GM19324 (cell line): ENCODE measurements at regions not wholly inside any gene's neighbourhood (a gene's known extent, or its start where the extent isn't known, plus 50 kb on each side); places are given as distances from the start of the nearest gene placed in this dataset.

ENCODE experiments used
- ATAC-seq: cut with Tn5 transposase; IDR thresholded peaks from one replicate; pipeline ENCODE4 v1.9.1; 2021; ENCODE audit warnings: mild to moderate bottlenecking, moderate library complexity; ENCODE audit not compliant: unreplicated experiment, low FRiP score

DNA sequence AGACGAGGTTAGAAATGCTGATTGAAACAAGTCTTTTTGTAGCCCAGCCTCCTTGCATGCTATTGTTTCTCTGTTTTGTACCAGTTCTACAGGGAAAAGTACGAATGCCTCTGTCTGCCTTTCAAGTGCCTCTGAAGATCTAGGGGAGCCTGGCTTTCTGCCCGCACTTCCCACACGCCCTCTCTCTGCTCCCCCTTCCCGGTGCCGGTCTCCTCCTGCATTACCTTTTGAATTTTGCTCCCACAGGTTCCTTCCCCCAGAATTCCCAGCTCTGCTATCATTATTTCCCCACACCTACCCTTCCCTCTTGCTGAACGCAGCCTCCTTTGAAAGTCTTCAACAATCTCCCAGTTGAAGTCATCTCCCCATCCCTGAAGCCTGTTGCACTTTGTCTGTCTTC lies 689.7 kb downstream of the BCL11B start:
- no peak for ATAC-seq

DNA sequence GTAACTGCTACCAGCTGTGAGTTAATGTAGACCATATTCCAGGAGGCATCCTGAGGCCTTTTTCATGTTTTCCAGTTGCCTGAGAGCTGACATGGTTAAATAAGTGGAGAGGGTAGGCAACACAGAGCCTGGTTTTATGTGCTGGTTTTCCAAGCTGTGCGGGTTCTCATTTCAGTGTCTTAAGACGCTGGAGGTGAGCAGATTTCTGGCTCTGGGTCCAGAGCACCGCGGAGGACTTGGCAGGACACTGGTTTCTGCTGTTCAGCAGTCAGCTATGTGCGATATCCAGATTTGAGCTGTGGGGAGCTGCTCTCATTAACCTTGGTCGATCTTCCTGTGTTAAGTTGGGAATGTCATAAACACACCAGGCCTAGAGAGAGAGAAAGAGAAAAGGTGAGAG lies 680.8 kb downstream of the BCL11B start:
- ATAC-seq, result no peak

DNA sequence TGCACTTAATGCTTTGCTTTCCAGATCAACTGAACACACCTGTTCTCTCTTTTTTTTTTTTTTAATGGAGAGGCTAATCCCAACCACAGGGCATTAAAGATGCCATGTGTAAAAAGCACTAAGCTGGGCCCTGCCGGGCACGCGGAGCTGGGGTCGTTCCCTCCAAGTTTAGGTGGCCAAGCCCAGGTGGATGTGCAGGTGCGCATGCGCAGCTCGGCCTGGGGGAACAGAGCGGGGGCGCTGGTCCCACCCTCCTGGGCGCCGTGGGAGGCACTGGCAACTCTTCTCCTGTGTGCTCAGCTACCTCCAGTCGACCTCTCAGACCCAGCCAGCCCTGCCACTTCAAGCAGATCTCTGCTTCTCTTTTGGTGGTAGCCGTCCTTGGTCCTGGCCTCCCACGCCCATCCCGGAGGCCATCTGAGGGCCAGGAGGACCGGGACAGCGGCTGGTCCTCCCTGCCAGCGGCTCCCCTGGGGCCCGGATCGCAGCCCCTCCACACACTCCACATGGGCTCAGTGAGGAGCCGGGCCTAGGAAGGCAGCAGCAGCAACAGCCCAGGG lies 679.3 kb downstream of the BCL11B start:
- ATAC-seq, result no peak

DNA sequence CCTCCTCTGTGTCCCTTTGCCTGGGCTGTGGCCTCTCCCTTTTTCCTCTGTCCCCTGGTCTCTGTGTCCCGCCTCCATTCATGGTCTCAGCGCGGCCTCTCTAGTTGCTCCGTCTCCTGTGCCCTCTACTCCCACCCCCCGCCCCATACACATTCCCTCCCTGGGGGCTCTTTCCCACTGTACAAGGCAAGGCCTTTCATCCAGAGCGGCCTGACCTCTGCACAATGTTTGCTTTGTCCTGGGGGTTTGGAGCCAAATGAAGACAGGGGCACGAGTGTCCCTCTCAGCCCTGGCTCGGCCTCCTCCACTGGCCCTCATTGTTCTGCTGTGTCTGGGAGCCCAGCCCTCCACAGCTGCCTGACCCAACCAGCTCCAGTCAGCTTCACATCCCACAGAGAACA lies 678.6 kb downstream of the BCL11B start:
- no peak for ATAC-seq

DNA sequence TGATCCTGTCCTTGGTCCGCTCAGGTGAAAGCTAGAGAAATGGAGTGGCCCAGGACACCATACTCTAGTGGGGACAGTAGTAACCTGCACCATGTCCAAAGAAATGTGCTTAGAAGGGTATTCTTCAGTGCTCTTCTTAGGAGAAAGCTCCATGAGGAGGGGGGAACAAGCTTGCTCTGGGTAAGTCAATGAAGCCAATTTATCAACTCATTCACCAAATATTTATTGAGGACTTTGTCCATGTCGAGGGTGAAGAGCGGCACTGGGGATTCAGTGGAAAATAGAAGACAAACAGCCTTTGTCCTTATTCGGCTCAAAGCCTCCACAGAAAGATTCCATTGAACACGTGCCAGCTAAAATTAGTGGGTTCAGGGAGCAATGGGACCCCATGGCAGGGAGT lies 677.8 kb downstream of the BCL11B start:
- ATAC-seq, result no peak

DNA sequence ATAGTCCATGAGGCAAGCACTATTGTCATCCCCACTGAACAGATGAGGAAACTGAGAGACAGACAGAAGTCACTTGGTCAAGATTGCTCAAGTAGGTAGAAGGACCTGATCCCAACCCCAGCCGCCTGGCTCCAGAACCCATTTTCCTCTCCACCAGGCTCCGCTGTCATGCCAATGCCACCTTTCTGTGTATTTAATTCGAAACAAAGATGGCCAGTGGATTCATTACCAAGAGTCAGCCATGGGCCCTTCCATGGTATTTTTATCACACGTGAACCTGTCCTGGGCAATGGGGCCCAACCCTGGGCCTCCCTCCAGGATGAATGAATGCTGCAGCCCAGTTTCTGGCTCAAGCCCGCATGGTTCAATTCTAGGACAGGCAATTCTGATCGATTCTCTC lies 673.4 kb downstream of the BCL11B start:
- ATAC-seq, result no peak

DNA sequence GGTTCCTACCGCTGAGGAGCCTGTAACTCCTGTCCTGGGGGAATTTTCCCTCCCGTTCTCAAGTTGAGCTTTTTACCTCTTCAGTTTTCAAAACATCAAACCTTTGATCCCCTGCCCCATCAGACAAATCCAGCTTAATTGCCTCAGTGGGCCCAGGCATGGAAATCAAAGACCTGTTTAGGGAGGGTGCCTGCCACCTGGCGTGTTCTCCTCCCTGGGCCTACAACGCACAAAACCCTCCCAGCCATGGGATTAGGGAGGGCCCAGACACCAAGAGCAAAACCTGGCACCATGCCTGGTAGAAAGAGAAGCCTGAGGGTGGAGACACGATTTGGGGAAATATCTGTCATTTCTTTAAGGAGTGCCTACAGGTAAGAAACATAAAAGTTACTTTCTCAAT lies 672.9 kb downstream of the BCL11B start:
- ATAC-seq, result no peak

DNA sequence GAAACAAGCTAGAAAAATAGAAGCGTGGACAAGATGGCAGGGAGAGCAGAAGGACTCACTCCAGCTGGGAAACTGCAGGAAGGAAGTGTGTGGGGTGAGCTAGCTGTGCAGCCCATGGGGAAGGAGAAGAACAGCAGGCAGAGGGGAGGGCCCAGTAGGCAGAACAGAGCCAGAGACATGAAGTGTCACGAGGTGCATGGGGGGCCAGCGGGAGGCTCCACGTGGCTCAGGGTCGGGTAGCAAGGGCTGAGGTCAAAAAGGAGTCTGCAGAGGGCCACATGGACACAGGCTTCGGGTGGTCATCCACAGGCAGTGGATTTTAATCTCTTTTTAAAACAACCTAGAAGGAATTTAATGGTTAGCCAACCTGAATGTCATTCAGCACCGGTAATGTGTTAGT lies 669.0 kb downstream of the BCL11B start:
- ATAC-seq, result no peak

DNA sequence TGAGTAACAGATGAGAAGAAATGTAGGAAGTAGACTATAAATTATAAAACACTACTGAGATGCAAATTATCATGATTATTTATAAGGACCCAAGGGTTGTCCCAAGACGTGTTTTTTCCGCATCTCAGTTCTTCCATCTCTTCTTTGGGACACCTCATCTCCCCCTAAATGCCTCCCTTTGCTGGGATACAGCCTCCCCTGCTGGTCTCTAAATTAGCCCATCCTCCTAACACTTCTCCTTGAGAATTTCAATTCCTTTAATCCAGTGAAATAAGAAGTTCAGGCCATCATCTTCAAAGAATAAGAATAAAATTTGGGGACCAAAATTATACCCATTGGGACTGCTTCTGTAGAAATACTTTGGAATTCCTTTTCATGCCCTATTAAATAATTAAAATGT lies 667.0 kb downstream of the BCL11B start:
- no peak for ATAC-seq

DNA sequence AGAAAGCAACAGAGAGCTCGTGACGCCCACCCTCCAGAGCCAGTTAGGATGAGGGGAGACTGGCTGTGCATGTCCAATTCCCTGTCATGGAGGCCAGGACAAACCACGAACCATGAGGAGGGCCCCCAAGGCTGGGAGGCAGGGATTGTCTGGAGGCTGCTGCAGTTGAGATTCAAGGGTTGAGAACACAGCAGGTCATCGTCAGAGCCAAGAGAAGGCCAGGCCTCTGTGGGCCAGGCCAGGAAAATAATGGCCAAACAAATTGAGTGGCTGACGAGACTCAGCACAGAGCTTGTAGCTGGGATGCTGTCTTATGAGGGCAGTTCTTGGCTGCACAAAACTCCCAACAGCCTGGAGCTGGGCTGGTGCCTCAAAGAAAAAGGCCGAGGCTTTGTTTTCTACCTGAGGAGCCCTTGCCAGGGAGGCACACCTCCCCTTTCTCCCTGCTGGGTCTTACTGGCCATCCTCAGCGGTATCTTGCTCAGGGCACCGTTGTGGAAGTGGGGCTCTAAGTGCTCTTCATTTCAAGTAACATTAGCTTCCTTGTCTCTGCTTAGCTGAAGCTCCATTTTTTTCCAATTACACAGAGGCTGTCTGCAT lies 665.9 kb downstream of the BCL11B start:
- no peak for ATAC-seq

DNA sequence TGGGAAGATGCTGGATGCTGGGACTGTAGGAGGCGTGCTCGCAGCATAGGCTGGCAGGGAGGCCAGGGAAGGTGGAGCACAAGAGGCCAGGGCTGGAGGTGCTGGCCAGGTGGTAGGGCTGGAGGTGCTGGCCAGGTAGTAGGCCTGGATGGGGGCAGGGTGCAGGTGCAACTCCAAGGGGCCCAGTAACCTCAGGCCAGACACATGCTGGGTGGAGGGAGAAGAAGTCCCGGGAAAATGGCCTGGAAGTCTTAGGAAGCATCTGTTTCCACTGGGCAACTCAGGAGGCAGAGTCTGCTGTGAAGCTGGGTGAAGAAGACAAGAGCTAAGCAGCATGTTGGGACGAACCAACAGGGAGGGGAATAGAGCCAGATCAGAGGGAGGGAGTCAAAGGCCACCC lies 665.2 kb downstream of the BCL11B start:
- ATAC-seq, result no peak

DNA sequence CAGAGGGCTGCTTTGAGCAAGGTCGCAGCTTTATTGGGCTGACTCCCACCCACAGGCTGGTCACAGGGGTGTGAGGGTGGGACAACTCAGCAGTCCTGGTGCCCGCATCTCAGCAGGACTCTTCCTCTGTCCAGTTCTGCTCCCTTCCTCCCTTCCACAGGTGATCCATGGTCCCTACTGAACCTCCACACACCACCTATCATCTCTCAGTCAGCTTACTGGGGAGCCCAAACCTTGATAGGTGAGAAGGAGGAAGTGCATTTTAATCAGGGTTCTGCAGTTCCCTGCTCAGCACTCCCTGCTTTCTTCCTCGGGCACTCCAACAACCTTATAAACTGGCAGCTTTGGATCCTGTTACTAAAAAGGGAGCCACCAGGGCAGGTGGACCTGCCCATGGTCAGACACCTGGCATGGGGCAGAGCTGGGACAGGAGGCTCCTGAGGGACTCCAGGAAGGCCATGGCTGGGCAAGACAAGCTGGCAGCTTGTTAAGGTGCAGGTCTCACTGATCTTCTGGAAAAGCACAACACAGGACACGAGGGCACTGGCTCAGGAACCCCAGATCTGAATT lies 664.6 kb downstream of the BCL11B start:
- no peak for ATAC-seq

DNA sequence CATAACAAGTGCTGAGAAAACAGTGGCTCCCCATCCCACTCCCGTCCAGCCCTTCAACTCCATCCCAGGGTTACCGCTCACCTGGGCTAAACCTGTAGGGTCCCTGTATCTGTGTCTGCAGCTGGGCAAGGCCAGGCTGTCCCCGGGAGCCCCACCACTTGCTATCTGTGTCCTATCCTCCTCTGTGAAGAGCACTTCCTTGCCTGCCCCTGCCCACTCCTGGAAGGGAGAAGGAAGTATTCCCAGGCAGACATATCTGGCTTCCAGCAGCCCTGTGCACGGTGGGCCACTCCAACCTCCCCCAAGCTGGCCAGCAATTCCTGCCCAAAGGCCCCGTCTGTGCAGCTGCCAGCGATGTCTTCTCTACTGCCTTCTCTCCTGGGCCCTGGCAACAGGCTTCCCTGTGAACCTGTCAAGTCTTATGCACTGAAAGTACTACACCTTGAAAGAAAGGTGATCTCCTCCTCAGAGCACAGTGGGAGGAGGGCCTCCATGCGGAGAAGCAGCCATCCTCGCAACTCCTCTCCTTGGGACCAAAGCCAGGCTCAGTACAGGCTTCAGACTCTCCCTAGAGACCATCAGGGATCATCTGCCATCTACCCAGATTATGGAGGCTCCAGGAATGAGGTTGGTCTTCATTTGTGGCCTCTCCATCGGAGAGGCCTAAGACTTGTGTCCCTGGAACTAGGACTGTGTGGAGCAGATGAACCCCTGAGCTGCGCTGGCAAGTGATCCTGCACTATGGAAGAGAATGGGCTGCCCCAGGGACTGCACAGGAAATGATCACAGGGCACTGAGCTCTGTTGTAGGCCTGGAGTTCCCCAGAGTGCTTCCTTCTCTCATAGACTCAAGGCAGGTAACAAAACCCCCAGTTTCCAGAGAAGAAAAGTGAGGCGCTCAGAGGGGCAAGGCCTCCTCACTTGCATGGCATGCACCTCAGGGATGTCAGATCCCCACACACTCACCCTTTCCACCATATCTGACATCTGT lies 663.6 kb downstream of the BCL11B start:
- no peak for ATAC-seq

DNA sequence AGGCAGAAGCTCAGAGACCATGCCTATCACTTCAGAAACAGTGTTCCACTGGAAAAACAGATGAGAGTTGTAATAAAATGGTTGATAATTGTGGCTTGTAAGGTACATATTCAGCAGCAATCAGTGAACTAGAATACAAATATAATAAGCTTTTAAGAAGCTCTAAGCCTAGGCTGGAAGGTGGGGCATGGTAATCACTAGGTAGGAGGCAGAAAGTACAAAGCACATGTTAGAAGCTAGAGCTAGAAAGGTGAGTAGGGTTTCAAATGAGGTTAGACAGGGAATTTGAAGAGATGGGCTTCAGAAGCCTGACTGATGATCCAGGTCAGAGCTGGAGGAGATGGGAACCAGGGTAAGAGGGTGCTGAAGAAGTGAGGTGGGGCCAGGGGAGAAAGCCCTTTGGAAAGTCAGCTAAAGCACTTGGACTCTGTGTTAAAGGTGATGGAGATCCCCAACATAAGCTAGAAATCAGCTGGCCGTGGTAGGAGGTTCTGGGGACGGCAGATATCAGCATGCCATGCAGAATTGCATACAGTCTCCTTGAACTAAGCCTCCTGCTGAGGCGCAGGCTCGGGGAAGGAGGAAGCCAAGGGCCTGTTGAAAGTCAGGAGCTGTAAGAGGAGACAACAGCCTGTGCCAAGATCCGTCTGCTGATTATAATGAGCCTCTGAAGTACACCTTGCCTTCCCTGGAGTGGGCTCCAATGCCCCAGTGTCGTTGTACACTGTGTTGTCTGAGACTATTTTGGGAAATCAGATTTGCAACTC lies 659.4 kb downstream of the BCL11B start:
- no peak for ATAC-seq

DNA sequence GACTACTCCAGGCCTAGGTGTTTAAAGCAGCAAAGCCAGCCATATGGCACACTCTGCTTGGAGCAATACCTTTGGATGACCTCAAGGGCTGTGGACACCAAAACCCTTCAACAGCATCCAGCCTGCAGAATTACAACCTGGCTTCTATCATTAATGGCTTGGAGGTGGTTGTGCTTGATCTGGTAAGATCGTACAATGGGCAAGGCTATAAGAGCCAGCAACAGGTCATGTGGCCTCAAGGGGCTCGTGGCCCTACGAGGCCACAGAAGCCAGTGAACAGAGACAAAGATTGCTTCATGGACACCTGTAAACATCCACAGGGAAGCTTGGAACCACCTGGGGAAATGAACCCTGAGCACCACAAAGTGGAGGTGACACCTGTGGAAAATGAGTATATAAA lies 657.3 kb downstream of the BCL11B start:
- no peak for ATAC-seq

DNA sequence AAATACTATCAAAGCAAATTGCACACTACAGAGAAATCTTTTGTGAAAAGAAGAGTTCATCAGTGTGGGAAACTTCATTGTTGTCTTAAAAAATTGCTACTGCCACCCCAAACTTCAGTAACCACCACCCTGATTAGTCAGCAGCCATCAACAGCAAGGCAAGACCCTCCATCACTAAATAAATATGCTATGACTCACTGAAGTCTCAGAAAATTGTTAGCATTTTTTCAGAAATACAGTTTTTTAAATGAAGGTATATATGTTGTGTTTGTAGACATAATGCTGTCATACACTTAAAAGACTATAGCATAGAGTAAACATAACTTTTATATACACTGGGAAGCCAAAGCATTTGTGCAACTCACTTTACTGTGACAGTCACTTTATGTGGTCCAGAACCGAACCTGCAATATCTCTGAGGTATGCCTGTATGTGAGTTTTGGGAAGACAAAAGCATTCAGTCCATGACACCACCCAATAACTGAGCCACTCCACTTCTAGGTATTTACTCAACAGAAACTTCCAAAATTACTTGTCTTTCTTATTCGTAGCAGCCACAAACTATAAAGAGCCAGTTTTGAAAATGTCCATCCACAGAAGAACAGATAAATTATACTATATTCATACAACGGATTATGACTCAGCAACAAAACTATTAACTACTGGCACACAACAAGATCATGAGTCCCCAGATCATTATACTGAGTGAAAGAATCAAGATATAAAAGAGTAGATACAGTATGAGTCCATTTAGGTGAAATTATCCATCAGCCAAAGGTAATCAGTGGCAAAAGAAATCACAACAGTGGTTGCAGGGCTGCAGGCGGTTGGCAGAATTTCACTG lies 649.6 kb downstream of the BCL11B start:
- no peak for ATAC-seq

DNA sequence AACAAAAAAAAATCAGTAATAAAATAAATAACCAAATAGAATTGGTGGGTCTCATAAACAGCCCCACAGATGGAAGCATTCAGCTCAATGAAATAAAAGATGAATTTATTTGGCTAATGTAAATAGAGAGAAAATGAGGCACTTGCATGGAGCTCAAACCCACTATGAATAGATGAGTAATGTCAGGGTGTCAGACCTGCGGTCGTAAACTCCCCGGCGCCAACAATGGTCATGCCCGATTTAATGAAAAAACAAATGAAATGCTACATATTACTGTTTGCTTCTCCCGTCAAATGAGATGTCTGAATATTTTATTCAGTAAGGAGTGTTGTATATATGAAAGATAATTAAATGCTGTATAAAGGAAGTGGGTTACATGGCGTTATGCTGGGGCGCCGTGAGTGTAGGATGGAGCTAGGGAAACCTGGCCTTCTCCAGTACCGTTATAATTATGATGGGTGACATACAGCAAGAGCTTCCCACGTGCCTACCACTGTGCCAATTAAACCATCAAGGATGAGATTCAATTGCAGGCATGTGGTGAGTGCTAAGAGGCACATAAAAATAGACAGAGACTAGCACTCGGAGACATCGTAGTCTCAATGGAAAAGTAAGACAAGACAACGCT lies 648.1 kb downstream of the BCL11B start:
- no peak for ATAC-seq

DNA sequence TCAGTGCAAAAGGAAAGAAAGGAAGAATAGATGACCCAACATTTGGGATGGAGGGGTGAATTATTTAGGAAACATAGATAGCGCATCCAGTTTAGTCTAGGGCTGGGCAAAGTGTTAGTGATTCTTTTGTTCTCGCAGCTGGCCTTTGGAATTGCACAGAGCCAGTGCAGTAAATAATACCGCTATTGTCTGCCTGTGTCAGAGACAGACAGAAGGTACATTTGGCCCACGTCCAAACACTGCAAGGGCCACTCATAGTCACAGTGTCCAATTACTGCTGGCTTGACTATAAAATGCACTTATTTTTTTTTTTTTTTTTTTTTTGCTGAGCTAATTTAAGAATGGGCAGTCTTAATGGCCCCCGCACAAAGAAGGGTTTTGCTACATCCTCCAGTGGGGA lies 638.6 kb downstream of the BCL11B start:
- ATAC-seq, result no peak

DNA sequence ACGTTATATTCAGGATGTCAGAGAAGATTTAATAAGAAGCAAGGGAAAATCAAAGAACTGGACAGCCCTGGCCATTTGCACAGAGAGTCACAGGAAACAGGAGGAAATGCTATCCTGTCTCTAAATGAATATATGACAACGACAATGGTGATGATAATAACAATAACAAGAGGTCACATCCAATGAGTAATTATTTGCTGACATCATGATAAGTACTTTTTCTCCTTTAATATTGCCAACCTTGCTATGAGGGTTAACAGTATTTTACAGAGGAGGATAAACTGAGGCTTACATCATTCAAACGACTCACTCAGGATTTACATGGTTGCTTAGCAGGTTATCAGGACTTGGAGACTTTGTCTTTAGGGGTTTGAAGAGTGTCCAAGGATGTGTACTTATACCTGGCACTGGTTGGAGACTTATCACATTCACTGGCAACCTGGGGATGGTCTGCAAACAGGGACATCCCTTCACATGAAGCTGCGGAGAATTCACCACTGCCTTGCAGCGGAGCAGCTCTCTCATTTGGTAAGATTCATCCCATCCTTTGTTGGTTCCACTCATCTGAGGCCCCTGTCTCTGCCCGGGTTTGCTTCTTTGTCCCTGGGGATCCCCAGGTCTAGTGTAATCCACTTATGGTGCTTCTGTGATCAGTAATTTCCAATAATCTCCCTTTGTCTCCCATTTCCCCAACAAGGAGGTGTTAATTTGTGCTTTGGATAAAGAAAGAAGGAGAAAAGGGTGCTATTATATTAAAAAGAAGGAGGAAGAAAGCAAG lies 637.8 kb downstream of the BCL11B start:
- no peak for ATAC-seq
